H9 (cell line): ENCODE measurements at regions not wholly inside any gene's neighbourhood (a gene's known extent, or its start where the extent isn't known, plus 50 kb on each side); places are given as distances from the start of the nearest gene placed in this dataset.

Source experiments
- DNase-seq: peaks from one replicate; pipeline ENCODE4 v3.0.0-alpha.2; 2017
- H2AFZ ChIP-seq: one replicate; pipeline ENCODE4 v1.6.1; 2013; ENCODE audit warnings: mild to moderate bottlenecking, low read length, control low read depth, moderate library complexity
- H2AK5ac ChIP-seq: 2 replicates; pipeline ENCODE4 v1.6.1; 2013; ENCODE audit warnings: low read length, control low read depth, mixed read lengths; ENCODE audit not compliant: insufficient read length
- H2BK120ac ChIP-seq: one replicate; pipeline ENCODE4 v1.6.1; 2013; ENCODE audit warnings: low read depth, mild to moderate bottlenecking, low read length, control low read depth, inconsistent platforms; ENCODE audit not compliant: poor library complexity, severe bottlenecking
- H2BK12ac ChIP-seq: 2 replicates; pipeline ENCODE4 v1.6.1; 2013; ENCODE audit warnings: low read length, control low read depth, mixed read lengths, low read depth; ENCODE audit not compliant: insufficient read length
- H2BK15ac ChIP-seq: 2 replicates; pipeline ENCODE4 v1.6.1; 2013; ENCODE audit warnings: low read depth, low read length, control low read depth
- H2BK20ac ChIP-seq: one replicate; pipeline ENCODE4 v1.6.1; 2013; ENCODE audit warnings: low read depth, mild to moderate bottlenecking, low read length, control low read depth, inconsistent platforms; ENCODE audit not compliant: poor library complexity, severe bottlenecking
- H2BK5ac ChIP-seq: 2 replicates; pipeline ENCODE4 v1.6.1; 2013; ENCODE audit warnings: low read length, control low read depth, mixed read lengths; ENCODE audit not compliant: insufficient read length
- H3K14ac ChIP-seq: 2 replicates; pipeline ENCODE4 v1.6.1; 2013; ENCODE audit warnings: low read length, control low read depth; ENCODE audit not compliant: insufficient read depth
- H3K18ac ChIP-seq: 2 replicates; pipeline ENCODE4 v1.6.1; 2013; ENCODE audit warnings: low read depth, mild to moderate bottlenecking, mixed read lengths, low read length, control low read depth; ENCODE audit not compliant: insufficient read length
- H3K23ac ChIP-seq: 2 replicates; pipeline ENCODE4 v1.6.1; 2013; ENCODE audit warnings: low read length, control low read depth, mixed read lengths, low read depth; ENCODE audit not compliant: insufficient read length
- H3K23me2 ChIP-seq: 2 replicates; pipeline ENCODE4 v1.6.1; 2013; ENCODE audit warnings: low read depth, mild to moderate bottlenecking, mixed read lengths, low read length, control low read depth; ENCODE audit not compliant: insufficient read length, poor library complexity, severe bottlenecking
- H3K27ac ChIP-seq: 2 replicates; pipeline ENCODE4 v1.5.1; 2013; ENCODE audit warnings: low read length, control low read depth, mixed read lengths, low read depth; ENCODE audit not compliant: insufficient read length
- H3K27me3 ChIP-seq: 2 replicates; pipeline ENCODE4 v1.6.1; 2013; ENCODE audit warnings: low read length, control low read depth, inconsistent platforms; ENCODE audit not compliant: insufficient read depth
- H3K4ac ChIP-seq: 2 replicates; pipeline ENCODE4 v1.6.1; 2013; ENCODE audit warnings: low read depth, mild to moderate bottlenecking, control low read depth, inconsistent platforms, low read length, moderate library complexity
- H3K4me1 ChIP-seq: 2 replicates; pipeline ENCODE4 v1.6.1; 2013; ENCODE audit warnings: low read length, control low read depth, inconsistent platforms; ENCODE audit not compliant: insufficient read depth
- H3K4me2 ChIP-seq: 2 replicates; pipeline ENCODE4 v1.6.1; 2013; ENCODE audit warnings: low read length, control low read depth, mixed read lengths; ENCODE audit not compliant: insufficient read length, insufficient read depth
- H3K56ac ChIP-seq: 2 replicates; pipeline ENCODE4 v1.6.1; 2013; ENCODE audit warnings: low read depth, mild to moderate bottlenecking, mixed read lengths, low read length, control low read depth; ENCODE audit not compliant: insufficient read length
- H3K79me1 ChIP-seq: 2 replicates; pipeline ENCODE4 v1.6.1; 2013; ENCODE audit warnings: low read depth, mild to moderate bottlenecking, moderate library complexity, low read length, control low read depth, inconsistent platforms; ENCODE audit not compliant: insufficient read depth, poor library complexity, severe bottlenecking
- H3K79me2 ChIP-seq: 2 replicates; pipeline ENCODE4 v1.6.1; 2013; ENCODE audit warnings: low read length, control low read depth, inconsistent platforms; ENCODE audit not compliant: insufficient read depth
- H3K9ac ChIP-seq: 2 replicates; pipeline ENCODE4 v1.6.1; 2013; ENCODE audit warnings: low read length, control low read depth, mixed read lengths; ENCODE audit not compliant: insufficient read length; ENCODE audit errors: extremely low read depth
- H3K9me3 ChIP-seq: one replicate; pipeline ENCODE4 v1.6.1; 2013; ENCODE audit warnings: low read depth, low read length, inconsistent platforms; ENCODE audit not compliant: control insufficient read depth
- H3T11ph ChIP-seq: one replicate; pipeline ENCODE4 v1.6.1; 2013; ENCODE audit warnings: mild to moderate bottlenecking, low read length, control low read depth, inconsistent platforms
- H4K20me1 ChIP-seq: one replicate; pipeline ENCODE4 v1.6.1; 2013; ENCODE audit not compliant: control insufficient read depth, insufficient read length, insufficient read depth
- H4K5ac ChIP-seq: 2 replicates; pipeline ENCODE4 v1.6.1; 2013; ENCODE audit warnings: low read depth, mild to moderate bottlenecking, mixed read lengths, low read length, control low read depth; ENCODE audit not compliant: insufficient read length
- H4K8ac ChIP-seq: replicated peaks from 2 replicates; pipeline ENCODE4 v1.6.1; 2013; ENCODE audit warnings: low read length, control low read depth, mixed read lengths, low read depth; ENCODE audit not compliant: insufficient read length
- H4K91ac ChIP-seq: 2 replicates; pipeline ENCODE4 v1.6.1; 2013; ENCODE audit warnings: low read depth, mild to moderate bottlenecking, moderate library complexity, mixed read lengths, low read length, control low read depth; ENCODE audit not compliant: insufficient read length
- H3K27ac Mint-ChIP-seq, 3 experiments: 2 replicates in 2 of 3; 3 replicates in 1 of 3; pipeline ENCODE4 v1.8.0; 2020 to 2021; ENCODE audit warnings: mixed read lengths in 3 of 3, mild to moderate bottlenecking in 1 of 3, moderate library complexity in 1 of 3
- H3K27me3 Mint-ChIP-seq: 2 replicates; pipeline ENCODE4 v1.8.0; 2021; ENCODE audit warnings: low read depth, mild to moderate bottlenecking, moderate library complexity, mixed read lengths
- H3K36me3 Mint-ChIP-seq, 3 experiments: 2 replicates in 2 of 3; 3 replicates in 1 of 3; pipeline ENCODE4 v1.8.0; 2020 to 2021; ENCODE audit warnings: low read depth in 3 of 3, mixed read lengths in 3 of 3; ENCODE audit not compliant: insufficient read depth in 1 of 3
- H3K4me1 Mint-ChIP-seq, 2 experiments: 2 replicates each; pipeline ENCODE4 v1.8.0; 2020; ENCODE audit warnings: mixed read lengths in 2 of 2
- H3K4me3 Mint-ChIP-seq, 2 experiments: 2 replicates in 1 of 2; 3 replicates in 1 of 2; pipeline ENCODE4 v1.8.0; 2020 to 2021; ENCODE audit warnings: mild to moderate bottlenecking in 2 of 2, mixed read lengths in 2 of 2, moderate library complexity in 1 of 2
- H3K9me3 Mint-ChIP-seq, 2 experiments: 2 replicates in 1 of 2; 3 replicates in 1 of 2; pipeline ENCODE4 v1.8.0; 2020; ENCODE audit warnings: mild to moderate bottlenecking in 2 of 2, mixed read lengths in 2 of 2, moderate library complexity in 1 of 2
- TF ChIP-seq, protein P1 (sequence below): fragments of 200-600 bp; sonication (generic); conservative IDR thresholded peaks from 3 replicates; pipeline ENCODE4 v1.8.0; 2021; ENCODE audit warnings: antibody characterized with exemption, mild to moderate bottlenecking

DNA sequence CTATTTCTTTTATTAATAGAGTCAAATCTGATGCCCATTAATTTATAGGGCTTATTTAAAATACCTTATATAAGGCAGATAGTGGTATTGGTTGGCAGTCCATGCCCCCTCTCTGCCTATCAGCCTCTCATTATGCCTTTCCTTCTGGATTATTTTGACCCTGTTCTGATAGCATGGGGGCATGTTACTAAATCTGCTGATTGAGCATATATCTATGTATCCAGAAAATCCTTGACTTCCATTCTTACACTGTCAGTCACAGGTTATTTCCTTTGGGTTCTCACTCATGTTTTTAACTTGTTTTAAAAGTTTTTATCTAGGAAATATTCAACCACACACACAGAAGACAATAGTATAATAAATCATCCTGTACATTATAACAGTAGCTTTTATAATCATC lies 1184.9 kb downstream of the HACE1 start:
- H3K79me2 ChIP-seq, result no peaks in the 10 kb centered on the region
- no peak overlapping the region for H3K18ac ChIP-seq
- H3K9me3 Mint-ChIP-seq, result peaks cover 9 to 16% of the 10 kb centered on the region in 2 experiments
- no peak overlapping the region for H2BK5ac ChIP-seq
- no peak overlapping the region for H3K4me3 Mint-ChIP-seq
- no peaks in the 10 kb centered on the region for H3K23me2 ChIP-seq
- no peak overlapping the region for H4K5ac ChIP-seq
- H4K91ac ChIP-seq, result no peak overlapping the region
- H3K4me2 ChIP-seq, result no peak overlapping the region
- H3K36me3 Mint-ChIP-seq, result peaks cover 2 to 10% (median 4%) of the 10 kb centered on the region in 3 experiments; a peak in 2 of 7 replicates
- H3K79me1 ChIP-seq, result no peaks in the 10 kb centered on the region
- H2BK15ac ChIP-seq, result no peak overlapping the region
- H3K4ac ChIP-seq, result no peak overlapping the region
- no peak overlapping the region for H2BK20ac ChIP-seq
- H3K56ac ChIP-seq, result no peak overlapping the region
- H3K27me3 ChIP-seq, result no peaks in the 10 kb centered on the region
- H3K27me3 Mint-ChIP-seq, result no peaks in the 10 kb centered on the region
- H2BK120ac ChIP-seq, result no peak overlapping the region
- no peak overlapping the region for H3K27ac ChIP-seq
- TF ChIP-seq, protein P1, sequence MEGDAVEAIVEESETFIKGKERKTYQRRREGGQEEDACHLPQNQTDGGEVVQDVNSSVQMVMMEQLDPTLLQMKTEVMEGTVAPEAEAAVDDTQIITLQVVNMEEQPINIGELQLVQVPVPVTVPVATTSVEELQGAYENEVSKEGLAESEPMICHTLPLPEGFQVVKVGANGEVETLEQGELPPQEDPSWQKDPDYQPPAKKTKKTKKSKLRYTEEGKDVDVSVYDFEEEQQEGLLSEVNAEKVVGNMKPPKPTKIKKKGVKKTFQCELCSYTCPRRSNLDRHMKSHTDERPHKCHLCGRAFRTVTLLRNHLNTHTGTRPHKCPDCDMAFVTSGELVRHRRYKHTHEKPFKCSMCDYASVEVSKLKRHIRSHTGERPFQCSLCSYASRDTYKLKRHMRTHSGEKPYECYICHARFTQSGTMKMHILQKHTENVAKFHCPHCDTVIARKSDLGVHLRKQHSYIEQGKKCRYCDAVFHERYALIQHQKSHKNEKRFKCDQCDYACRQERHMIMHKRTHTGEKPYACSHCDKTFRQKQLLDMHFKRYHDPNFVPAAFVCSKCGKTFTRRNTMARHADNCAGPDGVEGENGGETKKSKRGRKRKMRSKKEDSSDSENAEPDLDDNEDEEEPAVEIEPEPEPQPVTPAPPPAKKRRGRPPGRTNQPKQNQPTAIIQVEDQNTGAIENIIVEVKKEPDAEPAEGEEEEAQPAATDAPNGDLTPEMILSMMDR, result no peak
- H3T11ph ChIP-seq, result no peak overlapping the region
- no peak overlapping the region for H3K23ac ChIP-seq
- H3K4me1 Mint-ChIP-seq, result no peaks in the 10 kb centered on the region
- H2AK5ac ChIP-seq, result no peak overlapping the region
- DNase-seq, result no peak
- no peak overlapping the region for H3K9ac ChIP-seq
- H4K20me1 ChIP-seq, result no peaks in the 10 kb centered on the region
- H3K14ac ChIP-seq, result no peak overlapping the region
- H2BK12ac ChIP-seq, result no peak overlapping the region
- no peaks in the 10 kb centered on the region for H3K4me1 ChIP-seq
- H2AFZ ChIP-seq, result no peak overlapping the region
- no peak overlapping the region for H3K27ac Mint-ChIP-seq
- no peak overlapping the region for H4K8ac ChIP-seq
- H3K9me3 ChIP-seq, result no peaks in the 10 kb centered on the region
